ENCODE measurements at regions not wholly inside any gene's neighbourhood (a gene's known extent, or its start where the extent isn't known, plus 50 kb on each side); places are given as distances from the start of the nearest gene placed in this dataset.
"Not testable (repeated sequence)": the region's sequence is repeated elsewhere in the genome, so short reads cannot be mapped to it uniquely, and the experiment has no call there.

DNA sequence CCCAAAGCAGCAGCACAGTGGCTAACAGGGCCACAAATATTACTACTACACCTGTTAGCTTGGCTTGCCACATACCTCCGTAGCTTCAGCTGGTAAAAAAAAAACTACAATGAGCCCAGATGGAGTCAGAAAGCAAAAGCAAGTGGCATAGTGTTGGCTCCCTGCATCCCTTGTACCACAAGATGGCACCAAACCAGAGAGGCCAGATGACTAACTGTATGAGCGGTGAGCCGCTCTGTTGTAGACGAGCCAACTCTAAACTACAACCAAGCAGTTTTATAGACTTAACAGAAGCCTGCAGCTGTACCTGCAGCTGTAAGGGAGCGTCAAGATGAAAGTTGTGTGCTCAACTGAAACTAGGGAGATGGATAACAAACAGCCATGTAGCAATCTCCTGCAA, 84.5 kb upstream of the MCHR2 start:
- TF ChIP-seq, protein P1, sequence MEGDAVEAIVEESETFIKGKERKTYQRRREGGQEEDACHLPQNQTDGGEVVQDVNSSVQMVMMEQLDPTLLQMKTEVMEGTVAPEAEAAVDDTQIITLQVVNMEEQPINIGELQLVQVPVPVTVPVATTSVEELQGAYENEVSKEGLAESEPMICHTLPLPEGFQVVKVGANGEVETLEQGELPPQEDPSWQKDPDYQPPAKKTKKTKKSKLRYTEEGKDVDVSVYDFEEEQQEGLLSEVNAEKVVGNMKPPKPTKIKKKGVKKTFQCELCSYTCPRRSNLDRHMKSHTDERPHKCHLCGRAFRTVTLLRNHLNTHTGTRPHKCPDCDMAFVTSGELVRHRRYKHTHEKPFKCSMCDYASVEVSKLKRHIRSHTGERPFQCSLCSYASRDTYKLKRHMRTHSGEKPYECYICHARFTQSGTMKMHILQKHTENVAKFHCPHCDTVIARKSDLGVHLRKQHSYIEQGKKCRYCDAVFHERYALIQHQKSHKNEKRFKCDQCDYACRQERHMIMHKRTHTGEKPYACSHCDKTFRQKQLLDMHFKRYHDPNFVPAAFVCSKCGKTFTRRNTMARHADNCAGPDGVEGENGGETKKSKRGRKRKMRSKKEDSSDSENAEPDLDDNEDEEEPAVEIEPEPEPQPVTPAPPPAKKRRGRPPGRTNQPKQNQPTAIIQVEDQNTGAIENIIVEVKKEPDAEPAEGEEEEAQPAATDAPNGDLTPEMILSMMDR (IDR thresholded peaks at IDR 0.05; ENCODE audit: low read depth, low read length) = peak; percentile 37
- DNase-seq (ENCODE audit: extremely low read depth, low read depth) = no peak

DNA sequence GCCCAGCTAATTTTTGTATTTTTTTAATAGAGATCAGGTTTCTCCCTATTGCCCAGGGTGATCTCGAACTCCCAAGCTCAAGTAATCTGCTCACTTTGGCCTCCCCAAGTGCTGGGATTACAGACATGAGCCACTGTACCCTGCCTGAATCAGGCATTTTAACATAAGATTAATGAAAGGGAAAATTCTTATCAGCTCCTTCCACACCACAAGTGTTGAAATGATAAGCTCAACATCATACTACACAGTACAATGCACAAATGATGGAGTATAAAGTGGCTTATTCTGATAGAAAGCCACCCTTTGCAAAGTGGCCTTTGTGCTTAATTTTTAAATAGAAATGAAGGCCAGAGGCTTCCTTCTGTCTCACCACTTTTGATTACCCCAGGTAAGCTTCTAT, 71.3 kb upstream of the MCHR2 start:
- TF ChIP-seq, protein P1 (IDR thresholded peaks at IDR 0.05; ENCODE audit: low read depth, low read length) = no peak
- DNase-seq (ENCODE audit: extremely low read depth, low read depth) = no peak

DNA sequence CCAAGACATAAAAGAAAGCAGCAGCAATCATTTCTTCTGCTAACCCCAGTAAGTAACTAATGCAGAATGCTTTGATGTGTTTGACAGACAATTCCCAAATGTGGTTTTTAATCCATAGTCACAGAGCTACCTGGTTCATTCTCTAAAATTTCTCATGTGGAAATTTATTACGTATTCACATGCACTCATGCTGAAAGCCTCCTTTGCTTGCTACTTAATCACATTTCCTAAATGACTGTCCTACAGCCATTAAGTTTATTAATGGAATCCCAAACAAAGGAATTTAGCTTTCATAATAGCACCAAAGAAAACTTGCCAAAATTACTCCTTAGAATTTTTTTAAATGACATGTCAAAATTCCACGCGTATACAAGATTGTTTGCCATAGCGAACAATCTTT, 68.6 kb upstream of the MCHR2 start:
- DNase-seq (ENCODE audit: extremely low read depth, low read depth) = no peak
- TF ChIP-seq, protein P1 (IDR thresholded peaks at IDR 0.05; ENCODE audit: low read depth, low read length) = no peak

DNA sequence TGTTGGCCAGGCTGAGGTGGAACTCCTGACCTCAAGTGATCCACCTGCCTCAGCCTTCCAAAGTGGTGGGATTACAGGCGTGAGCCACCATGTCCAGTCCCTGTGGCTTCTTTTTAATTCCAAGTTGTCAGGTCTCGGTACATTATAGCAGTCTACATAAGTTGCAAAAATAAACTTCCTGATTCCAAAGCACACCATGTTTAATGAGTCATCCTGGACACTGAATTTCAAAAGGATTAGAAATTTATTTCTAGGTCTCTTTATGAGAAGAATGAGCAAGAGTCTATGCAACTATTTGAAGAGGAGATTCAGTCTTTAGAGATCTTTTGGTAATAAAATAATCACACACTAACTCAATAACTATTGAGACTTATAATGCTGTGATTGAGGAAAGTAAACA, 63.9 kb upstream of the MCHR2 start:
- TF ChIP-seq, protein P1 (IDR thresholded peaks at IDR 0.05; ENCODE audit: low read depth, low read length) = no peak
- DNase-seq (ENCODE audit: extremely low read depth, low read depth) = no peak

DNA sequence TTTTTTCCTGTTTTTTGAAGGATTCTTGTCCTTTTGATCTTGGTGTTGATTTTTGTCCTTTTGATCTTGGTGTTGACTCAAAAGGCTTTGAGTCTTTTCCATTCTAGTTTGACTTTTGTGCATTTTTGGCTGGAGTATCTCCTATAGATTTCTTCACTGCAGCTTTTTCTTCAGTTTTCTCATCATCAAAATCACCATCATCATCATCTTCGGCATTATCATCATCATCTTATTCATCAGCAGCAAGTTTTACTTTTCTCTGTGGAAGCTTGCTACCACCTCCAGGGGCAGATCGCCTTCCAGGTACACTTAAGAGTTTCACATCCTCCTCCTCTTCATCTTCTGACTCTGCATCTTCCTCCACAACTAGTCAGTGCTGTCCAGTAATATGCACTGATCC, 56.5 kb upstream of the MCHR2 start:
- TF ChIP-seq, protein P1 (IDR thresholded peaks at IDR 0.05; ENCODE audit: low read depth, low read length) = no peak
- no peak for DNase-seq (ENCODE audit: extremely low read depth, low read depth)

DNA sequence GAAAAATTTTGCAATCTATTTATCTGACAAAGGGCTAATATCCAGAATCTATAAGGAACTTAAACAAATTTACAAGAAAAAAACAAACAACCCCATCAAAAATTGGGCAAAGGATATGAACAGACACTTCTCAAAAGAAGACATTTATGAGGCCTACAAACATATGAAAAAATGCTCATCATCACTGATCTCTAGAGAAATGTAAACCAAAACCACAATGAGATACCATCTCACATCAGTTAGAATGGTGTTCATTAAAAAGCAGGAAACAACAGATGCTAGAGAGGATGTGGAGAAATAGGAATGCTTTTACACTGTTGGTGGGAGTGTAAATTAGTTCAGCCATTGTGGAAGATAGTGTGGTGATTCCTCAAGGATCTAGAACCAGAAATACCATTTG, 49.9 kb upstream of the MCHR2 start:
- DNase-seq (ENCODE audit: extremely low read depth, low read depth) = not testable (repeated sequence)

All from AG09319 (cell line).